ENCODE measurements at regions not wholly inside any gene's neighbourhood (a gene's known extent, or its start where the extent isn't known, plus 50 kb on each side); places are given as distances from the start of the nearest gene placed in this dataset.

- TF ChIP-seq REST (IDR thresholded peaks at IDR 0.05; ENCODE audit: low read depth, low read length) (no peak), NRF1 (IDR thresholded peaks at IDR 0.05; ENCODE audit: low read depth, low read length) (no peak), RXRA (IDR thresholded peaks at IDR 0.05; ENCODE audit: borderline replicate concordance, low read depth) (no peak)
Observed at GRCh38 chr15:79724312-79724711, 172.5 kb downstream of the MTHFS start (continued).

GRCh38 chr15:79724804-79725203, 172.0 kb downstream of the MTHFS start:
- Histone ChIP-seq H3K27me3 (ENCODE audit: insufficient read depth) (no peaks in the 10 kb centered on the region), H3K9me3 (no peaks in the 10 kb centered on the region), H2AFZ (ENCODE audit: low read depth) (no peak overlapping the region), H3K9me2 (no peaks in the 10 kb centered on the region), H3K27ac (ENCODE audit: low read depth in 2 of 2, low read length in 1 of 2) (peak overlapping the region in 1 of 2 experiments; percentile 20; a peak in 1 of 4 replicates), H3K36me3 (replicated peaks in 1 of 2; ENCODE audit: control insufficient read depth in 1 of 2, insufficient read depth in 2 of 2, low read length in 1 of 2) (no peaks in the 10 kb centered on the region), H3F3A (replicated peaks; ENCODE audit: insufficient read depth) (peaks cover 9% of the 10 kb centered on the region), H3K4me1 (ENCODE audit: control insufficient read depth in 1 of 2, insufficient read depth in 2 of 2, low read depth in 1 of 2, low read length in 1 of 2) (no peaks in the 10 kb centered on the region), H3K9ac (no peak overlapping the region), H3K79me2 (ENCODE audit: insufficient read depth) (no peaks in the 10 kb centered on the region), H3K4me3 (ENCODE audit: low read depth in 2 of 2, low read length in 1 of 2) (no peak overlapping the region), H3K4me2 (no peak overlapping the region), H4K20me1 (ENCODE audit: insufficient read depth) (no peaks in the 10 kb centered on the region)
- ChIA-PET CTCF (no interaction called here), POLR2A (no interaction called here)
- TF ChIP-seq USF2 (IDR thresholded peaks at IDR 0.05; ENCODE audit: borderline replicate concordance, low read depth, low read length) (no peak), ZBTB33 (IDR thresholded peaks at IDR 0.05; ENCODE audit: borderline replicate concordance, low read depth) (no peak), SMC3 (IDR thresholded peaks at IDR 0.05; ENCODE audit: low read depth, low read length) (no peak)
- WGBS (ENCODE audit: low lambda C conversion rate), result 78% methylated on average over 4 of the region's 4 CpGs
- DNase-seq, result no peak

- no peak for TF ChIP-seq USF1 (IDR thresholded peaks at IDR 0.05; ENCODE audit: borderline replicate concordance, low read depth)
- no peak for TF ChIP-seq EP300 (IDR thresholded peaks at IDR 0.05; ENCODE audit: borderline replicate concordance in 1 of 2, low read depth in 1 of 2, low read length in 1 of 2)
- TF ChIP-seq IRF3 (IDR thresholded peaks at IDR 0.05; ENCODE audit: low read depth, low read length), result no peak
- no peak for TF ChIP-seq SMC3 (IDR thresholded peaks at IDR 0.05; ENCODE audit: low read depth, low read length)
- no peak for TF ChIP-seq ELF1 (IDR thresholded peaks at IDR 0.05)
- no peak for TF ChIP-seq EZH2phosphoT487 (IDR thresholded peaks at IDR 0.05; ENCODE audit: borderline replicate concordance, low read depth)
- CTCF ChIA-PET, result no interaction called here
Observed at GRCh38 chr15:79728867-79729266, 167.9 kb downstream of the MTHFS start.

More at GRCh38 chr15:79728867-79729266, 167.9 kb downstream of the MTHFS start:
- H3K9me2 ChIP-seq, result no peaks in the 10 kb centered on the region
- no peak for DNase-seq
- no peak overlapping the region for H3K4me2 ChIP-seq
- H4K20me1 ChIP-seq (ENCODE audit: insufficient read depth), result no peaks in the 10 kb centered on the region
- no peak overlapping the region for H3K4me3 ChIP-seq (ENCODE audit: low read depth in 2 of 2, low read length in 1 of 2)
- no peak overlapping the region for H3K9ac ChIP-seq
- 42% methylated on average over 3 of the region's 3 CpGs for WGBS (ENCODE audit: low lambda C conversion rate)
- H2AFZ ChIP-seq (ENCODE audit: low read depth), result no peak overlapping the region
- no peak overlapping the region for H3K27ac ChIP-seq (ENCODE audit: low read depth in 2 of 2, low read length in 1 of 2)
- H3F3A ChIP-seq (replicated peaks; ENCODE audit: insufficient read depth), result peaks cover 8% of the 10 kb centered on the region
- no peaks in the 10 kb centered on the region for H3K27me3 ChIP-seq (ENCODE audit: insufficient read depth)
- no peaks in the 10 kb centered on the region for H3K9me3 ChIP-seq
- POLR2A ChIA-PET, result no interaction called here
- H3K4me1 ChIP-seq (ENCODE audit: control insufficient read depth in 1 of 2, insufficient read depth in 2 of 2, low read depth in 1 of 2, low read length in 1 of 2), result no peaks in the 10 kb centered on the region
- H3K36me3 ChIP-seq (replicated peaks in 1 of 2; ENCODE audit: control insufficient read depth in 1 of 2, insufficient read depth in 2 of 2, low read length in 1 of 2), result no peaks in the 10 kb centered on the region
- H3K79me2 ChIP-seq (ENCODE audit: insufficient read depth), result no peaks in the 10 kb centered on the region
